ENCODE measurements at regions not wholly inside any gene's neighbourhood (a gene's known extent, or its start where the extent isn't known, plus 50 kb on each side); places are given as distances from the start of the nearest gene placed in this dataset.
A peak's percentile ranks its signal among the peaks of the same experiment; 100 is the strongest.

- Histone ChIP-seq H4K20me1 (ENCODE audit: control insufficient read depth, insufficient read depth, insufficient read length) (no peaks in the 10 kb centered on the region), H3K79me1 (ENCODE audit: insufficient read depth, low read depth, low read length, poor library complexity, severe bottlenecking) (no peaks in the 10 kb centered on the region), H2BK15ac (ENCODE audit: low read depth, low read length) (no peak overlapping the region), H2BK20ac (ENCODE audit: low read depth, low read length, poor library complexity, severe bottlenecking) (no peak overlapping the region), H4K91ac (ENCODE audit: insufficient read length, low read depth, low read length) (no peak overlapping the region), H3K27me3 (ENCODE audit: insufficient read depth, low read length) (peaks cover 2% of the 10 kb centered on the region; the same call in 1 of the 2 replicates), H3K27ac (ENCODE audit: insufficient read length, low read depth, low read length) (no peak overlapping the region), H2BK12ac (ENCODE audit: insufficient read length, low read depth, low read length) (no peak overlapping the region), H3K14ac (ENCODE audit: insufficient read depth, low read length) (no peak overlapping the region), H3K18ac (ENCODE audit: insufficient read length, low read depth, low read length) (no peak overlapping the region), H3K9ac (ENCODE audit: extremely low read depth, insufficient read length, low read length) (no peak overlapping the region), H3K9me3 (ENCODE audit: control insufficient read depth, low read depth, low read length) (no peaks in the 10 kb centered on the region), H3K23ac (ENCODE audit: insufficient read length, low read depth, low read length) (no peak overlapping the region), H2AK5ac (ENCODE audit: insufficient read length, low read length) (no peak overlapping the region), H3K4me1 (ENCODE audit: insufficient read depth, low read length) (no peaks in the 10 kb centered on the region), H3K4ac (ENCODE audit: low read depth, low read length) (no peak overlapping the region), H4K5ac (ENCODE audit: insufficient read length, low read depth, low read length) (no peak overlapping the region), H2BK5ac (ENCODE audit: insufficient read length, low read length) (no peak overlapping the region), H3K79me2 (ENCODE audit: insufficient read depth, low read length) (no peaks in the 10 kb centered on the region), H3K56ac (ENCODE audit: insufficient read length, low read depth, low read length) (no peak overlapping the region), H3K23me2 (ENCODE audit: insufficient read length, low read depth, low read length, poor library complexity, severe bottlenecking) (no peaks in the 10 kb centered on the region), H3T11ph (ENCODE audit: low read length) (no peak overlapping the region), H3K4me2 (ENCODE audit: insufficient read depth, insufficient read length, low read length) (no peak overlapping the region), H4K8ac (replicated peaks; ENCODE audit: insufficient read length, low read depth, low read length) (no peak overlapping the region), H2AFZ (ENCODE audit: low read length) (no peak overlapping the region), H2BK120ac (ENCODE audit: low read depth, low read length, poor library complexity, severe bottlenecking) (no peak overlapping the region)
- peak; percentile 21 for DNase-seq
- no peaks in the 10 kb centered on the region for H3K36me3 Mint-ChIP-seq (ENCODE audit: insufficient read depth in 1 of 3, low read depth in 3 of 3)
- WGBS (ENCODE audit: extremely low coverage, insufficient read length, low lambda C conversion rate): no CpG with 5 or more reads among the region's 5 CpGs
- peaks cover 1 to 9% of the 10 kb centered on the region in 2 experiments for H3K4me1 Mint-ChIP-seq
- H3K4me3 Mint-ChIP-seq: no peak overlapping the region
- H3K27ac Mint-ChIP-seq: no peak overlapping the region
- no peak for TF ChIP-seq CTCF (conservative IDR thresholded peaks at IDR 0.05)
- H3K9me3 Mint-ChIP-seq: no peaks in the 10 kb centered on the region; a peak in 1 of 5 replicates
- peaks cover 9% of the 10 kb centered on the region for H3K27me3 Mint-ChIP-seq (ENCODE audit: low read depth)
Measured at GRCh38 chr10:123563994-123564393, 102.2 kb upstream of the GPR26 start.

Data from H9 (cell line).